GM10248 (cell line): ENCODE measurements at regions not wholly inside any gene's neighbourhood (a gene's known extent, or its start where the extent isn't known, plus 50 kb on each side); places are given as distances from the start of the nearest gene placed in this dataset.

ENCODE experiments used
- CTCF ChIA-PET: fragments of 300-600 bp; sonication (Branson Sonifier 250); formaldehyde crosslinking; extraction: SDS; loops from one replicate; lab custom pipeline; 2021; ENCODE audit warnings: antibody characterized with exemption; lab: Yijun Ruan, JAX
- POLR2A ChIA-PET: fragments of 350-650 bp; sonication (Branson Sonifier 250); formaldehyde crosslinking; extraction: SDS; loops from one replicate; lab custom pipeline; 2020; ENCODE audit warnings: antibody characterized with exemption; lab: Yijun Ruan, JAX
- DNase-seq: peaks from one replicate; pipeline ENCODE4 v3.0.0; 2012; ENCODE audit errors: extremely low spot score
- CTCF ChIP-seq: IDR thresholded peaks from 2 replicates; pipeline ENCODE4 v1.5.1; 2012; ENCODE audit warnings: mild to moderate bottlenecking, low read depth; ENCODE audit errors: extremely low read depth, missing control alignments, control extremely low read depth

GRCh38 chr13:40453351-40454021 lies 213.0 kb downstream of the FOXO1 start:
- CTCF ChIA-PET, result interaction anchor here (1.0 to 3.3 kb wide), 3 partner anchors 11 to 64 kb away, joined by 3 to 15 read pairs (median 3); no protein-coding TSS in a partner anchor
- TF ChIP-seq CTCF, result no peak
- POLR2A ChIA-PET, result no interaction called here
- DNase-seq, result no peak

GRCh38 chr13:40456397-40456953 lies 210.0 kb downstream of the FOXO1 start:
- ChIA-PET POLR2A (no interaction called here), CTCF (interaction anchor here (1.0 to 2.2 kb wide), 7 partner anchors 10 to 355 kb away, joined by 3 to 8 read pairs (median 3); no protein-coding TSS in a partner anchor)
- DNase-seq, result no peak
- no peak for TF ChIP-seq CTCF

- POLR2A ChIA-PET, result no interaction called here
- TF ChIP-seq CTCF, result no peak
- CTCF ChIA-PET, result interaction anchor here (1.0 to 2.2 kb wide), 3 partner anchors 10 to 50 kb away, joined by 3 to 8 read pairs (median 6); no protein-coding TSS in a partner anchor
- DNase-seq, result no peak
Measured at GRCh38 chr13:40456979-40457553, 209.4 kb downstream of the FOXO1 start.

GRCh38 chr13:40457929-40458719 lies 208.3 kb downstream of the FOXO1 start:
- POLR2A ChIA-PET, result no interaction called here
- no peak for TF ChIP-seq CTCF
- CTCF ChIA-PET, result interaction anchor here (1.1 to 1.8 kb wide), 3 partner anchors 10 to 12 kb away, joined by 6 to 8 read pairs (median 8); no protein-coding TSS in a partner anchor
- DNase-seq, result no peak

- no peak for TF ChIP-seq CTCF
- DNase-seq, result no peak
- ChIA-PET CTCF (interaction anchor here (1.0 to 1.8 kb wide), 3 partner anchors 10 to 24 kb away, joined by 3 to 8 read pairs (median 6); no protein-coding TSS in a partner anchor), POLR2A (no interaction called here)
Measured at GRCh38 chr13:40458720-40458990, 207.8 kb downstream of the FOXO1 start.

- CTCF ChIA-PET, result no interaction called here
- no peak for DNase-seq
- TF ChIP-seq CTCF, result no peak
- POLR2A ChIA-PET, result no interaction called here
Measured at GRCh38 chr13:40460116-40460515, 206.3 kb downstream of the FOXO1 start.
